MM.1S (cell line): ENCODE measurements at regions not wholly inside any gene's neighbourhood (a gene's known extent, or its start where the extent isn't known, plus 50 kb on each side); places are given as distances from the start of the nearest gene placed in this dataset.

Source experiments
- CTCF ChIP-seq: fragments of 300-600 bp; sonication (generic); IDR thresholded peaks from 2 replicates; pipeline ENCODE4 v1.5.1; 2016; ENCODE audit warnings: antibody characterized with exemption, low read length, mixed read lengths
- EZH2 ChIP-seq: fragments of 300-600 bp; sonication (generic); optimal IDR thresholded peaks from 2 replicates; pipeline ENCODE3; 2017; ENCODE audit warnings: low read depth, mild to moderate bottlenecking, antibody characterized with exemption, low read length, mixed read lengths

DNA sequence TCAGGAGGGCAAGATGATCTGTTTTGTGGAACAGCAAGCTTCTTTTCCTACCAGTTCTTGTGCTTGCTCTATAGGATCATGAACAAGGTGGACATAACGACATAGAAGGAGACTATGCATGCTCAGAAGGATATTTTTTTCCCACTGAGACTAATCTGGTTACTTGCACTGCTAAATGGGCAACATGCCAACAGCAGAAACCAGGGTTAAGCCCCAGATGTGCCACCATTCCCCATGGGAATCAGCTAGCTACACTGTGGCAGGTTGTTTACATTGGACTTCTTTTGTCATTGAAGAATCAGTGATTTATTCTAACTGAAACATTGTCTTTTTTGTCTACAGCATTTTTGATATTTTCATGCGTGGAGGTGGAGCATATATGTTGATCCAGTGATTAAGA, 165.6 kb downstream of the C4orf33 start:
- TF ChIP-seq CTCF: no peak
- no peak for TF ChIP-seq EZH2
